Breast epithelium (tissue), 3 donors: ENCODE measurements at regions not wholly inside any gene's neighbourhood (a gene's known extent, or its start where the extent isn't known, plus 50 kb on each side); places are given as distances from the start of the nearest gene placed in this dataset.

Experiments
- CTCF ChIP-seq, 3 donors: fragments of 450-650 bp; IDR thresholded peaks; one replicate each; pipeline ENCODE4 v1.5.1; 2016 to 2017; ENCODE audit warnings: antibody characterized with exemption in 3 of 3, mild to moderate bottlenecking in 3 of 3, moderate library complexity in 3 of 3
- POLR2AphosphoS5 ChIP-seq, 3 donors: sonication (generic); formaldehyde crosslinking; IDR thresholded peaks; one replicate each; pipeline ENCODE4 v1.6.1; 2017; ENCODE audit warnings: antibody characterized with exemption in 3 of 3

GRCh38 chr6:2583459-2583858 is 167.3 kb downstream of the MYLK4 start:
- TF ChIP-seq CTCF (IDR thresholded peaks at IDR 0.05): no peak
- TF ChIP-seq POLR2AphosphoS5 (IDR thresholded peaks at IDR 0.05): no peak
